ENCODE measurements at regions not wholly inside any gene's neighbourhood (a gene's known extent, or its start where the extent isn't known, plus 50 kb on each side); places are given as distances from the start of the nearest gene placed in this dataset.
"Not testable (repeated sequence)": the region's sequence is repeated elsewhere in the genome, so short reads cannot be mapped to it uniquely, and the experiment has no call there.

DNA sequence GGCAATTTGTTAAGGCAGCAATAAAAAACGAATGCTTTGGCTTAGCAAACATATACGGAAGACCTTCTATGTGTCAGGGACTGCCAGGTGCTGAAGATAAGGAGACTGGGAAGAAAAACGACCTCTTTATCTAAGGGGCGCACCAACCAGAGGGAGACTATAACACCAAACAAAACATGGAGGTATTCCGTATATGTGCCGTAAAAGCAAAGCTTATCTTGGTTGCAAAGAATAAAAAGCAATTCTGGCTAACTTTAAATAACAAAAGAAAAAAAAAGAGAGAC, 167.1 kb upstream of the KCNJ15 start:
- no peak for ATAC-seq
- DNase-seq (ENCODE audit: low spot score), result no peak
- intact Hi-C loops (cut with DNase I), result no loop called here

DNA sequence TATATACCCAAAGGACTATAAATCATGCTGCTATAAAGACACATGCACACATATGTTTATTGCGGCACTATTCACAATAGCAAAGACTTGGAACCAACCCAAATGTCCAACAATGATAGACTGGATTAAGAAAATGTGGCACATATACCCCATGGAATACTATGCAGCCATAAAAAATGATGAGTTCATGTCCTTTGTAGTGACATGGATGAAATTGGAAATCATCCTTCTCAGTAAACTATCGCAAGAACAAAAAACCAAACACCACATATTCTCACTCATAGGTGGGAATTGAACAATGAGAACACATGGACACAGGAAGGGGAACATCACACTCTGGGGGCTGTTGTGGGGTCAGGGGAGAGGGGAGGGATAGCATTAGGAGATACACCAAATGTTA, 165.7 kb upstream of the KCNJ15 start:
- DNase-seq (ENCODE audit: low spot score); ATAC-seq; intact Hi-C loops (cut with DNase I): not testable (repeated sequence)

DNA sequence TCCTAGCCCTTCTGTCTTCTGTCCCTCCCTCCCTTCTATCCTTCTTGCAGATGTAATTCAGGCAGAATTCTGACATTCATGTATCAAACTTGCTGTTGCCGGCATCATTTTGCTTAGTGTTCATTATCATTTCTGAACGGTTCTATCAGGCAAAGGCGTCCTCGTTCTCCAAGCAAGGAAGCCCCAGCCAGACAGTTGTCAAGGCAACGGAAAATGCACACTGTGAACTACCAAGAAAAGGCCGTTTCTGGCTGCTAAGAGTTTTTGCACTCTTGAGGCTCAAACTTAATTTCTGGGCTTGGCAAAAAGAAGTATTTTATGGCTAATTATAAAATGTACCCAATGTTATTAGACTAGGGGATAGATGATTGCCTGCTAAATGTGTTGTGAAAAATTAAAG, 164.7 kb upstream of the KCNJ15 start:
- intact Hi-C loops (cut with DNase I), result no loop called here
- ATAC-seq, result no peak
- DNase-seq (ENCODE audit: low spot score), result no peak

GRCh38 chr21:38095220-38095619, 161.6 kb upstream of the KCNJ15 start:
- DNase-seq (ENCODE audit: low spot score) (no peak), ATAC-seq (no peak)
- intact Hi-C loops (cut with DNase I), result no loop called here

DNA sequence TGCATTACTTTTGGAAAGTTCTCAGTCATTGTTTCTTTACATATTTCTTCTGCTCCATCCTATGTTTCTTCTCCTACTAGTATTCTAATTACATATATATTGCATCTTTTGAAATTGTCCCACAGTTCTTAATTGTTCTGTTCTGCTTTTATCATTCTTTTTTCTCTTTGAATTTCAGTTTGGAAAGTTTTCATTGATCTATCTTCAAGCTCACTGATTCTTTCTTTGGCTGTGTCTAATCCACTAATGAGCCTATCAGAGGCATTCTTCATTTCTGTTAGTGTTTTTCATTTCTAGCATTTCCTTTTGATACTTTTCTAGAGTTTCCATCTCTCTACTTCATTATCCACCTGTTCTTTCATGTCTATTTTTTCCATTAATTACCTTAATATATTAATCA, 159.0 kb upstream of the KCNJ15 start:
- ATAC-seq (no peak), DNase-seq (ENCODE audit: low spot score) (no peak)

GRCh38 chr21:38112219-38112789, 144.5 kb upstream of the KCNJ15 start:
- intact Hi-C loops (cut with DNase I), result no loop called here

More for the DNA sequence above, 159.0 kb upstream of the KCNJ15 start:
- intact Hi-C loops (cut with DNase I), result no loop called here

GRCh38 chr21:38114717-38115333, 142.0 kb upstream of the KCNJ15 start:
- no peak for ATAC-seq
- intact Hi-C loops (cut with DNase I), result no loop called here

More at GRCh38 chr21:38112219-38112789, 144.5 kb upstream of the KCNJ15 start:
- DNase-seq (ENCODE audit: low spot score) (no peak), ATAC-seq (no peak)

DNA sequence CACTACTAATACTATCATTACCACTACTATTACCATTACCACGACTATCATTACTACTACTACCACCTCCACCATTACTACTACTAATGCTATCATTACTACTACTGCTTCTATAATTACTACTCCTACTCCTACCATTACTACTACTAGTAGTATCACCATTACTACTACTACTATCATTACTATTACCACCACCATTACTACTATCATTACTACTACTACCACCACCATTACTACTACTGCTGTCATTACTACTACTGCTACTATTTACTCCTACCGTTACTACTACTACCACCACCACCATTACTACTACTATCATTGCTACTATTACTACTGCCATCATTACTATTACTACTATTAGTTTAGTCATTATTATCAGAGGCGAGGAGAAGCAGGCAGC, 140.9 kb upstream of the KCNJ15 start:
- no peak for ATAC-seq
- DNase-seq (ENCODE audit: low spot score), result no peak
- intact Hi-C loops (cut with DNase I), result no loop called here

More at GRCh38 chr21:38114717-38115333, 142.0 kb upstream of the KCNJ15 start:
- no peak for DNase-seq (ENCODE audit: low spot score)

DNA sequence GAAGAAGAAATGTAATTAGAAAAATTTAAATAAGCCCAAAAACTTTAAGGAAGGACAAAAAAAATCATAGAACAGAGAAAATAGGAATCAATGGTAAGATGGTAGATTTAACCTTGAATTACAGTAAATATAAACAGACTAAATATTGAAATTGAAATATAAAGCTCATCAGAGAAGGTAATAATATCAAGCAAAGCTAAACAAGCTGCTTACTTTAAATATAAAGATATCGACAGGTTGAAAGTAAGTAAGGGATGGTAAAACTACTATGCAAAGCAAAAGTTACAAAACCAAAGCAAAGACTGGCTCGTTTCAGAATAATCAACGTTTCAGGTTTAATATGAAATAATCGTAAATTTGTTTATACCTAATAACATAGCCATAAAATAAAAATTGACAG, 137.0 kb upstream of the KCNJ15 start:
- intact Hi-C loops (cut with DNase I), result no loop called here
- no peak for ATAC-seq
- DNase-seq (ENCODE audit: low spot score), result no peak

DNA sequence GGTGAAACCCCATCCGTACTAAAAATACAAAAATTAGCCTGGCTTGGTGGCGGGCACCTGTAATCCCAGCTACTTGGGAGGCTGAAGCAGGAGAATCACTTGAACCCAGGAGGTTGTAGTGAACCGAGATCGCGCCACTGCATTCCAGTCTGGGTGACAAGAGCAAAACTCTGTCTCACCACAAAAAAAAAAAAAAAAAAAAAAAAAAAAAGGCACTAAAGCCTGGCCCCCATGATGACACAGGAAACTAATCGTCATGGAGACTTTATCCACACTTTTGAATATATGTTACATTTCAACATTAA, 136.2 kb upstream of the KCNJ15 start:
- DNase-seq (ENCODE audit: low spot score); intact Hi-C loops (cut with DNase I); ATAC-seq: not testable (repeated sequence)

- ATAC-seq, result no peak
- DNase-seq (ENCODE audit: low spot score), result no peak
- intact Hi-C loops (cut with DNase I), result no loop called here
Measured at GRCh38 chr21:38120984-38121855, 135.6 kb upstream of the KCNJ15 start.

GRCh38 chr21:38121888-38122720, 134.7 kb upstream of the KCNJ15 start:
- intact Hi-C loops (cut with DNase I), result no loop called here
- no peak for DNase-seq (ENCODE audit: low spot score)
- ATAC-seq, result no peak

DNA sequence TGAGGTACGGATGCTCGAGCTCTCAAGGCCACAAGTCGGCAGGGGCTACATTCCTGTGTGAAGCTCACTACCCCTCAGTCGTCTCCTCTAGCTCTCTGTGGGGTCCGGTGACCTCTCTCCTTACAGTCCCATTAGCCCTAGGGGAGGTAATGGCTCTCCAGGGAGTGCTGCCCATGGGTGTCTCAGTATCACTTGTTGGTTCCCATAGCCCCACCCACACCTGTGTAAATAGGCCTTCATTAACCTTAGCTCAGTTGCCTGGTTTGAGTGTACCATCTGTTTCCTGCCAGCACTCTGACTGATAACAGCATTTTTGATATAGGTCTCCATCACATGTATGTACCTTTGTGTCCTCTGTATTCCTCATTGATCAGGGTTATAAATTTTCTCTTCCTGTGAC, 133.2 kb upstream of the KCNJ15 start:
- DNase-seq (ENCODE audit: low spot score) (no peak), ATAC-seq (no peak)
- intact Hi-C loops (cut with DNase I), result no loop called here

DNA sequence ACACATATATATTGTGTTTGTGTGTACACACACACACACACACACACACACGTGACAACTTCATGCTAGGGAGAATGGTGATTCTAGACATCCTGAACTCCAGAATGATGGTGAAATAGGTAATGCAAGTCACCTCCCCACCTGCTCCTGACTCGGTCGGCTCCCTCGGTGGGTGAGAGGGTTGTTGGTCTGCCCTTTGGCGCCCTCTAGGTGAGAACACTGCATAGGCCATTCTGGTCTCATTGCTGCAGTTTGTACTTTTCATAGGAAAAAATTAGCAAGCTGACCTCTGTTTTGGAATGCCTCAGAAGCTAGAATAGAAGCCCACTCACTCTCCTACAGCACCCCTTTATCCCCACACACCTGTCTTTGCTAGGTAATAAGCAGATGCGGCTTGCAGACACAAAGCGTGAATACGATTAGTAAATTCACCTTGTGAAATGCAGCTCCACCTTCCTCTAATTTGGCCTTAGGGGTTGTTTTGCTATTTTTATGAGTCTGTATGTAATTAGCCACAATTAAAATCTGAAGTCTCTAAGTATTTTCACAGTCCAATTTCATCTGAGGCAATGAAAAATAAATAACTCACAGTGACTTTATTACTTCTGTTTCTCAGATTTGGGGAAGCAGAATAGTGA, 130.0 kb upstream of the KCNJ15 start:
- intact Hi-C loops (cut with DNase I), result loop anchor here (5.0 kb wide), 1 partner anchor 414 kb away; no protein-coding TSS in a partner anchor
- DNase-seq (ENCODE audit: low spot score) (no peak), ATAC-seq (no peak)

- intact Hi-C loops (cut with DNase I), result loop anchor here (5.0 kb wide), 1 partner anchor 417 kb away; no protein-coding TSS in a partner anchor
- no peak for ATAC-seq
- DNase-seq (ENCODE audit: low spot score), result no peak
Measured at GRCh38 chr21:38129711-38130110, 127.1 kb upstream of the KCNJ15 start.

GRCh38 chr21:38133240-38133639, 123.6 kb upstream of the KCNJ15 start:
- no peak for ATAC-seq
- intact Hi-C loops (cut with DNase I), result no loop called here

DNA sequence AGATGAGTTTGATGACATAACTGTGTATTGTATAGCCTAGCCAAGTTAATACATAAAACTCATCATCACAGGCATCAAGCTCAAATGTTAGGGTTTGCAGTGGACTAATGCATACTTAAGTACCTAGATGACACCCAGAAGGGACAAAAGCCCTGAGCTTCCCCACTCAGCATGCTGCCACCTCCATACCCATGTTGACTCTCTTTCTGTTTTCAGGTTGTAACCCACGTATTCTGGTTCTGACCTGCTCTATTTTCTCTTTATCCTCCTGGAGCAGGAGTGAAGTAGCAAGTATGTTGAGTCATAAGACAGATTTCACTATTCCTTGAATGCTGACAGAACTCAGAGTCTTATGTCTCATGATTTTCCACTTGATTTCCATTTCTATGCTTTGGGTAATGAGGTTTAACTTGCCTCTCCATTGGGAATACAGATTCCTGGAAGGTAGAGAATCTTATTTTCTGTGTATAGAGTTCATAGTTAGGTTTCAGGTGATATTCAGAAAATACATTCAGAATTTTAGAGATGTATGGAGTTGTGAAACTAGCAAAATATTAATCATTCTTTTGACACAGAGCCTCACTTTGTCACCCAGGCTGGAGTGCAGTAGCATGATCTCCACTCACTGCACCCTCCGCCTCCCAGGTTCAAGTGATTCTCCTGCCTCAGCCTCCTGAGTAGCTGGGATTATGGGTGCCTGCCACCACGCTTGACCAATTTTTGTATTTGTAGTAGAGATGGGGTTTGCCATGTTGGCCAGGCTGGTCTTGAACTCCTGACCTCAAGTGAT, 122.5 kb upstream of the KCNJ15 start:
- ATAC-seq, result no peak
- no peak for DNase-seq (ENCODE audit: low spot score)
- intact Hi-C loops (cut with DNase I), result no loop called here

More at GRCh38 chr21:38133240-38133639, 123.6 kb upstream of the KCNJ15 start:
- no peak for DNase-seq (ENCODE audit: low spot score)

- ATAC-seq (no peak), DNase-seq (ENCODE audit: low spot score) (no peak)
- intact Hi-C loops (cut with DNase I), result no loop called here
Measured at GRCh38 chr21:38136201-38136600, 120.6 kb upstream of the KCNJ15 start.

Measured in sciatic nerve (tissue), 2 donors.